Endothelial cell of umbilical vein (primary cell): ENCODE measurements at regions not wholly inside any gene's neighbourhood (a gene's known extent, or its start where the extent isn't known, plus 50 kb on each side); places are given as distances from the start of the nearest gene placed in this dataset.

Source experiments
- BruUV-seq: library from RNA; stranded (reverse); fragments of 400-500 nt; replicated peaks from 2 replicates; lab custom pipeline; 2021; lab: Mats Ljungman, UMichigan
- CTCF ChIA-PET: fragments of 300-600, 350-600 bp; sonication (Branson Sonifier 250); formaldehyde crosslinking; loops from one replicate; lab custom pipeline; 2021; ENCODE audit warnings: antibody characterized with exemption, inconsistent platforms; lab: Charles Lee
- POLR2A ChIA-PET: fragments of 300-600, 350-600 bp; sonication (Branson Sonifier 250); formaldehyde crosslinking; loops from one replicate; lab custom pipeline; 2021; ENCODE audit warnings: antibody characterized with exemption, inconsistent platforms; lab: Charles Lee
- DNase-seq: peaks from one replicate; pipeline ENCODE4 v3.0.0-alpha.2; 2011; ENCODE audit warnings: low read depth, low spot score
- FAIRE-seq: peaks from 2 replicates; lab custom pipeline; 2011; peaks lifted over from hg19 to GRCh38; lab: Jason Lieb, UNC
- H2AFZ ChIP-seq: 2 replicates; pipeline ENCODE4 v1.6.0; 2012; ENCODE audit warnings: low read depth, low read length, control low read depth, inconsistent platforms
- H3K27ac ChIP-seq: 2 replicates; pipeline ENCODE4 v1.5.1; 2011; ENCODE audit warnings: low read depth, mild to moderate bottlenecking, control low read depth, low read length, moderate library complexity; ENCODE audit not compliant: insufficient read depth
- H3K27me3 ChIP-seq, 2 experiments: 2 replicates each; pipeline versions ENCODE4 v1.6.0 to v1.6.1; 2011; ENCODE audit warnings: low read length in 2 of 2, mixed read lengths in 1 of 2; ENCODE audit not compliant: control insufficient read depth in 2 of 2, insufficient read depth in 2 of 2
- H3K36me3 ChIP-seq, 2 experiments: 2 replicates in 1 of 2; 3 replicates in 1 of 2; pipeline ENCODE4 v1.5.1; 2011; ENCODE audit warnings: low read length in 2 of 2, mild to moderate bottlenecking in 1 of 2, moderate library complexity in 1 of 2; ENCODE audit not compliant: control insufficient read depth in 2 of 2, insufficient read depth in 2 of 2; ENCODE audit errors: extremely low read depth in 1 of 2
- H3K4me1 ChIP-seq: 3 replicates; pipeline ENCODE4 v1.5.1; 2011; ENCODE audit warnings: mild to moderate bottlenecking, low read length; ENCODE audit not compliant: control insufficient read depth, insufficient read depth; ENCODE audit errors: extremely low read depth
- H3K4me2 ChIP-seq: 2 replicates; pipeline ENCODE4 v1.6.1; 2011; ENCODE audit warnings: low read length, control low read depth, mixed read lengths; ENCODE audit not compliant: insufficient read depth
- H3K4me3 ChIP-seq, 3 experiments: fragments of 200-600 bp in 1 of 3; sonication (generic), shearing (Covaris generic) in 1 of 3; replicated peaks in 1 of 3; 2 replicates each; pipeline ENCODE4 v1.5.1; 2011 to 2016; ENCODE audit warnings: control low read depth in 3 of 3, low read length in 3 of 3, mild to moderate bottlenecking in 2 of 3, inconsistent platforms in 1 of 3, low read depth in 1 of 3, moderate library complexity in 1 of 3; ENCODE audit not compliant: insufficient read depth in 1 of 3
- H3K79me2 ChIP-seq: 2 replicates; pipeline ENCODE4 v1.6.0; 2012; ENCODE audit warnings: low read length, inconsistent platforms; ENCODE audit not compliant: control insufficient read depth, insufficient read depth
- H3K9ac ChIP-seq: replicated peaks from 2 replicates; pipeline ENCODE3; 2011; ENCODE audit warnings: low read length, control low read depth; ENCODE audit not compliant: insufficient read depth; ENCODE audit errors: extremely low read depth
- H3K9me1 ChIP-seq: replicated peaks from 3 replicates; pipeline ENCODE4 v1.6.0; 2011; ENCODE audit warnings: mild to moderate bottlenecking, low read length; ENCODE audit not compliant: control insufficient read depth, insufficient read depth; ENCODE audit errors: extremely low read depth
- H3K9me3 ChIP-seq: replicated peaks from 2 replicates; pipeline ENCODE4 v1.5.1; 2012; ENCODE audit warnings: low read length, inconsistent platforms; ENCODE audit not compliant: control insufficient read depth, insufficient read depth
- H4K20me1 ChIP-seq: replicated peaks from 2 replicates; pipeline ENCODE3; 2011; ENCODE audit warnings: mild to moderate bottlenecking, low read length; ENCODE audit not compliant: control insufficient read depth, insufficient read depth; ENCODE audit errors: extremely low read depth
- CTCF ChIP-seq, 2 donors: IDR thresholded peaks; 1 replicate in 1 of 2; 2 replicates in 1 of 2; pipeline ENCODE4 v1.5.1; 2011; ENCODE audit warnings: low read length in 2 of 2, mild to moderate bottlenecking in 2 of 2, moderate library complexity in 2 of 2, control low read depth in 1 of 2, inconsistent platforms in 1 of 2, low read depth in 1 of 2; ENCODE audit not compliant: insufficient read depth in 1 of 2; ENCODE audit errors: extremely low read depth in 1 of 2
- EZH2 ChIP-seq: IDR thresholded peaks from 2 replicates; pipeline ENCODE4 v1.6.1; 2012; ENCODE audit warnings: borderline replicate concordance, low read depth, mild to moderate bottlenecking, moderate library complexity, low read length, inconsistent platforms; ENCODE audit not compliant: severe bottlenecking
- FOS ChIP-seq: IDR thresholded peaks from 2 replicates; pipeline ENCODE4 v1.6.1; 2011; ENCODE audit warnings: mild to moderate bottlenecking, low read length, moderate library complexity, borderline replicate concordance; ENCODE audit not compliant: insufficient read depth
- GATA2 ChIP-seq: IDR thresholded peaks from 2 replicates; pipeline ENCODE4 v1.7.0; 2011; ENCODE audit warnings: low read depth, mild to moderate bottlenecking, moderate library complexity, mixed read lengths, low read length; ENCODE audit not compliant: insufficient read length, insufficient read depth
- JUN ChIP-seq: IDR thresholded peaks from 2 replicates; pipeline ENCODE4 v1.6.1; 2011; ENCODE audit warnings: borderline replicate concordance, low read depth; ENCODE audit not compliant: insufficient read length, insufficient read depth
- MAX ChIP-seq: IDR thresholded peaks from 2 replicates; pipeline ENCODE4 v1.6.1; 2011; ENCODE audit not compliant: insufficient read depth, insufficient read length
- MYC ChIP-seq: IDR thresholded peaks from one replicate; pipeline ENCODE4 v1.6.1; 2011; ENCODE audit warnings: mild to moderate bottlenecking, low read depth, low read length
- POLR2A ChIP-seq: IDR thresholded peaks from 2 replicates; pipeline ENCODE4 v1.6.1; 2012; ENCODE audit warnings: low read depth, mild to moderate bottlenecking, control low read depth, low read length
- POLR2AphosphoS5 ChIP-seq: IDR thresholded peaks from 2 replicates; pipeline ENCODE4 v1.6.1; 2012; ENCODE audit warnings: low read depth, mild to moderate bottlenecking, control low read depth, low read length, moderate library complexity; ENCODE audit not compliant: insufficient read depth
- dilution Hi-C: fragments of 300-500 bp; cut with MboI; formaldehyde crosslinking; loops from one replicate; pipeline ENCODE4 v1.15.0; 2019; ENCODE audit warnings: low sequenced_read_pairs; ENCODE audit not compliant: extremely low pct_ligation_motif_present
- intact Hi-C: fragments of 100-400 bp; cut with micrococcal nuclease; formaldehyde crosslinking; loops from one replicate; pipeline ENCODE4 v1.10.0; 2022

- Histone ChIP-seq H2AFZ (no peak overlapping the region), H3K9ac (no peak overlapping the region), H3K4me1 (no peaks in the 10 kb centered on the region), H3K9me3 (no peaks in the 10 kb centered on the region), H4K20me1 (no peaks in the 10 kb centered on the region), H3K9me1 (no peaks in the 10 kb centered on the region), H3K36me3 (no peaks in the 10 kb centered on the region), H3K4me3 (no peak overlapping the region), H3K27ac (no peak overlapping the region), H3K4me2 (no peak overlapping the region), H3K27me3 (no peaks in the 10 kb centered on the region), H3K79me2 (no peaks in the 10 kb centered on the region)
- intact Hi-C loops = no loop called here
- ChIA-PET POLR2A (no interaction called here), CTCF (no interaction called here)
- TF ChIP-seq MYC (no peak), JUN (no peak), EZH2 (no peak), POLR2A (no peak), MAX (no peak), CTCF (IDR thresholded peaks at IDR 0.05; ENCODE audit: extremely low read depth in 1 of 2, insufficient read depth in 1 of 2, low read depth in 1 of 2, low read length in 2 of 2) (no peak), POLR2AphosphoS5 (no peak), GATA2 (no peak), FOS (no peak)
- BruUV-seq = no TSS peak
- DNase-seq = no peak
- dilution Hi-C loops = no loop called here
- no peak for FAIRE-seq
Measured at GRCh38 chr7:32256811-32257210, 186.6 kb upstream of the PDE1C start.
